ENCODE measurements at regions not wholly inside any gene's neighbourhood (a gene's known extent, or its start where the extent isn't known, plus 50 kb on each side); places are given as distances from the start of the nearest gene placed in this dataset.

DNA sequence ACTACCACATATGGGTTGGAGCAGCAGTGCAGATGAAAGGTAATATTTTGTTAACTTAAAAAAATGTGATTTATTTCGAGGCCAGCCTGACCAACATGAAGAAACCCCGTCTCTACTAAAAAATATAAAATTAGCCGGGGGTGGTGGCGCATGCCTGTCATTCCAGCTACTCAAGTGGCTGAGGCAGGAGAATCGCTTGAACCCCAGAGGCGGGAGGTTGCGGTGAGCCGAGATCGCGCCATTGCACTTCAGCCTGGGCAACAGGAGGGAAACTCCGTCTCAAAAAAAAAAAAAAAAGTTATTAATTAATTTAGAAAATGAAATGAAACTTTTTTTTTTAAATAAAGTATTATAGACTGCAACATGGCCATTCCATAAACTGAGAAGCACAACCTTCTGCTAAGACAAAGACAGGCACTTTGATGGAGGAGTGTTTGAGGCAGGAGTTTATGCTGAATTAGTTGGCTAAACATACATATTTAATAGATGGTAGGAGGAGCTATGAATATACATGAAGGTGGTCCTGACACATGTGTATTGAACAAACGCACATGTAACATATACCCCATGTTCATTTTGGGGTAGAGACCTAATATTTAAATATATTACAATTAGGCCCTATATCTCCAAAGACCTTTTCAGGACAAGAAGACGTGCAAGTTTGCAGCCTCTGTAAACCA is 1485.3 kb upstream of the MIR17HG start:
- DNase-seq: no peak

DNA sequence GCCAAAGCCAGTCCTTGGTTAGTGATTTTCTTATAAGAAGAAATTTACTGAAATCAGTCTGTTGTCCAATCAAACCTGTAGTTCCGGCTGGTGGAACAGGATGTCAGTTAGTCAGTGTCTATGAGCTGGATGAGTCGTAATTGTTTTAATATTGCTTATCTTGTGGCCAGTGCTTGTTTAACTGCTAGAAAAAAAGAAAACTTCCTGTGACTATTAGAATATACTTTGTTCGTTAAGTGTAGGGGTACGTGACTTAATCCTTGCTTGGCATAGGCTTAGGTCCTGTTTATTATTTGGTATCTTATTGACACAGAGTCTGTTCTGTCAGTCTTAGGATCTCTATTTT is 1484.8 kb upstream of the MIR17HG start:
- no peak for DNase-seq

DNA sequence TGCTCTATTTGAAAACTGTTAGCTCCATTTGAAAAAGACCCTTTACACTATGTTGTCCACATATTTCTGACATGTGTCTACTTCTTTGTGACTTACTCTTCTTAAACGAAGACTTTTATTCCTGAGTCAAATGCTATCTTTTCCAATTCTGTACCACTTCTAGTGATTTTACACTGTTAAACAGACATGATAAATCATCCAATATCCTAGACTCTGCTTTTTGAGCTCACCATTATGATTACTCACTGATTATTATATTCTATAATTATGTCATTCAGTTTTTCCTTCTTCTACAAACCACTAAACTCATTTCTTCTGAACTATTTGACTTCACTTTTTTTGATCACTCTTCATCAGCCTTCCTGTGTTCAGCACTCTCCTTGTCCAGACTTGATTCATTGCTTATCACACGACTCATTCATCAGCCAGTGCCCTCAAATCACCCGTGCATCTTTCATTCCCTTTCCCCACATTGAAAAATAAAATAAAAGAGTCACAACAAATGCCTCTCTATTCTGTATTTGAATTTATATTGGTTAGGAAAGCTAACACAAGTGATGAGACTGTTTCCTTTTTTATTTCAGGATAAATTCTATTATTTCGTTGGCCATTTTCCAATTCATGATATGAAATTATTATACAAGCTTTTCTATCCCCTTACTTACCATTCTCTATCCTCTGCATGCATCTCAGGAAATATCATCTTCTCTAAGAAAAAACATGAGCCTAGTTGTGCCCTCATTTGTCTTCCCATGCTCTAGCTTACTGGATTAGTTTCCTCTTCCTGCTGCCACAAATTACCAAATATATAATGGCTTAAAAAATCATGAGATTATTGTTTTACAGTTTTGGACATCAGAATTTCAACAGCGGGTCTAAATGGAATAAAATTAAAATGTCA is 1482.1 kb upstream of the MIR17HG start:
- no peak for DNase-seq

DNA sequence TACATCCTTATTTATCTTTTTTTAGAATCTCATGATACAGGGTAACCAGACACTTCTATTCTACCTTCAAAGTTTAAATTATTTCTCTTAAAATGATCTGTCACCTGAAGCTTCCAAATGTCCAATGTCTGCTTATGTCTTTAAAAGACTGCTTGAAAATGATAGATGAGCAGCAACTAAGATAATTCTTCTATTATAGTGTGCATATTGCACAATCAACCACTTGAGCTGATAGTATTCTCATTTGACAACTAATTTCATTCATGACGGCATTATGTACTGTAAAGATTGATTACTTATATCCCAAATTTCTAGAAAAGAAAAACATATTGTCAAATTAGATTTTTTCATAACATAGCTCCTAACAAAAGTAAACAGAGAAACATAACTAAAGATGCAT is 1478.2 kb upstream of the MIR17HG start:
- DNase-seq: no peak

DNA sequence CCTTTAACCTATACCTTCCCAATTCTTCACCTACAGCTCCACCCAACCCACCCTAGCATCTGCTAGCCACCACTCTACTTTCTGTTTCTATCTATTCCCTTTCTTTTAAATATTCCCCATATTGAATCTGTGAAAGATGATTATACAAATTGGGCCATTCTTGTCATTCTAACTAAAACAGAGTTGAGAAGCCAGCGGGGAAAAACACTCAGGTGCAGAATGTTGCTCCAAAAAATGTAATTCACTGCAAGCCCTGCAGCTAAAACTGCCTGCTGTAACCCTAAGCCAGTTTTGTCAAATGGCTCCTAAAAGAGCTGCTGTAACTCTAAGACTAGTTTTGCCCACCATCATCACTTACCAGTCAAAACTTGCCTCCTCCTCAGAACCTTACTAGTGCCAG is 1468.6 kb upstream of the MIR17HG start:
- no peak for DNase-seq

DNA sequence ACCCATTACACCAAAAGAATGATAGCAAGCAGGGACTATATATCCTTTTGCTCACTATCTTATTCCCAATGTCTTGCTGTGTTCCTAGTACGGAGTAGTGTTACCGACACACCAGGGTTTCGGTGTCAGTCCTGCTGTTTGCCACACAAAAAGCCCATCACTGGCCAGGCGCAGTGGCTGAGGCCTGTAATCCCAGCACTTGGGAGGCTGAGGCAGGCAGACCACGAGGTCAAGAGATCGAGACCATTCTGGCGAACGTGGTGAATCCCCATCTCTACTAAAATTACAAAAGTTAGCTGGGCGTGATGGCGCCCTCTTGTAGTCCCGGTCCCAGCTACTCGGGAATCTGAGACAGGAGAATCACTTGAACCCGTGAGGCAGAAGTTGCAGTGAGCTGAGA is 1467.3 kb upstream of the MIR17HG start:
- no peak for DNase-seq

DNA sequence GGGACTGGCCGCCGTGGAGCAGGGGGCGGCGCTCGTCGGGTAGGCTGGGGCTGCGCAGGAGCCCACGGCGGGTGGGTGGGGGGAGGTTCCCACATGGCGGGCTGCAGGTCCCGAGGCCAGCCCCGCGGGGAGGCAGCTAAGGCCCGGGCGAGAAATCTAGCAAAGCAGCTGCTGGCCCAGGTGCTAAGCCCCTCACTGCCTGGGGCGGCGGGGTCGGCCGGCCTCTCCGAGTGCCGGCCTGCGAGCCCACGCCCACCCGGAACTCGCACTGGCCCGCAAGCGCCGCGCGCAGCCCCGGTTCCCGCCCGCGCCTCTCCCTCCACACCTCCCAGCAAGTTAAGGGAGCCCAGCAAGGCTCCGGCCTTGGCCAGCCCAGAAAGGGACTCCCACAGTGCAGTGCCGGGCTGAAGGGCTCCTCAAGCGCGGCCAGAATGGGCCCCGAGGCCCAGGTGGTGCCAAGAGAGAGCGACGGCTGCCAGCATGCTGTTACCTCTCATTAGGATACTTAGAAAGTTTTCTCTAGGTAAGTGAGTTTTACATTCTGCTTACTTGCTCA is 1463.5 kb upstream of the MIR17HG start:
- no peak for DNase-seq

DNA sequence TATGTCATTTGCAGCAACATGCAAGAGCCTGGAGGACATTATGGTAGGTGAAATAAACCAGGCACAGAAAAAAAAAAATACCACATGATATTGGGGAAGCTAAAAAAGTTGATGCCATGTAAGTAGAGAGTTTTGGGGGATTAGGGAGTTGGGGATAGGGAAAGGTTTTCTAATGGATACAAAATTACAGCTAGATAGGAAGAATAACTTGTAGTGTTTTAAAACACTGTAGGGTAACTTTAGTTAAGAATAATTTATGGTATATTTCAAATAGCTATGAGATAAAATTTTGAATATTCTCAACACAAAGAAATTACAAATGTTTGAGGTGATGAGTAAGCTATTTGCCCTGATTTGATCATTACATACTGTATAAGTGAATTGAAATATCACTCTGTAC is 1456.7 kb upstream of the MIR17HG start:
- DNase-seq: no peak

DNA sequence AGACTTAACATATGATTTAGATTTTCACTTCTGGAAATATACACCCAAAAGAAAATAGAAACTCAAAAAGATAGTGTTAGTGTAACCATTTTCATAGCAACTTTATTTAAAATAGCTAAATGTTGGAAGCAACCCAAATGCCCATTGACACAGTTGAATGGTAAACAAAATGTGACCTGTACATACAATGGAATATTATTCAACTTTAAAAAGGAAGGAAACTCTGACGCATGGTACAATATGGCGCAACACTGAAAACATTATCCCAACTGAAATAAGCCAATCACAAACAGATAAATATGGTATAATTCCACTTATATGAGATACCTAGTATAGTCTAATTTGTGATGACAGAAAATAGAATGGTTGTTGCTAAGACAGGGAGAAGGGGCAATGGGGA is 1456.1 kb upstream of the MIR17HG start:
- no peak for DNase-seq

DNA sequence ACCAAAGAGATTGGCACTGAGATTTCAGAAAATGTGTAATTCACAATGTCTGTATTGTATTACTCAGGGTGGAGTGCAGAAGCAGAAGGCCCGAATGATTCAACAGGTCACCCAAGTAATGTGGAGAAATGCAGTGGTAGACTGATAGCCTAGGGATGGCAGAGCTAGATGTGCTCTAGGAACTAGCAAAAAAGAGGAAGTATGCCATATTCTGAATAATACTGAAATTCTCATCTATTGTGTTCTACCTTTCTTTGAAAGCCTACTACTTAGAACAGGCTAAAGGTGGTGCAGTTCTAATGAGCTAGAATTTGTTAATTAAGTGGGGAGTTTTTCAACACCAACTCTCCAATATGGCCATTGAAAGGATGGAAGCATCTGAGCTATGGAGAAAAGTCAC is 1449.8 kb upstream of the MIR17HG start:
- DNase-seq: no peak

DNA sequence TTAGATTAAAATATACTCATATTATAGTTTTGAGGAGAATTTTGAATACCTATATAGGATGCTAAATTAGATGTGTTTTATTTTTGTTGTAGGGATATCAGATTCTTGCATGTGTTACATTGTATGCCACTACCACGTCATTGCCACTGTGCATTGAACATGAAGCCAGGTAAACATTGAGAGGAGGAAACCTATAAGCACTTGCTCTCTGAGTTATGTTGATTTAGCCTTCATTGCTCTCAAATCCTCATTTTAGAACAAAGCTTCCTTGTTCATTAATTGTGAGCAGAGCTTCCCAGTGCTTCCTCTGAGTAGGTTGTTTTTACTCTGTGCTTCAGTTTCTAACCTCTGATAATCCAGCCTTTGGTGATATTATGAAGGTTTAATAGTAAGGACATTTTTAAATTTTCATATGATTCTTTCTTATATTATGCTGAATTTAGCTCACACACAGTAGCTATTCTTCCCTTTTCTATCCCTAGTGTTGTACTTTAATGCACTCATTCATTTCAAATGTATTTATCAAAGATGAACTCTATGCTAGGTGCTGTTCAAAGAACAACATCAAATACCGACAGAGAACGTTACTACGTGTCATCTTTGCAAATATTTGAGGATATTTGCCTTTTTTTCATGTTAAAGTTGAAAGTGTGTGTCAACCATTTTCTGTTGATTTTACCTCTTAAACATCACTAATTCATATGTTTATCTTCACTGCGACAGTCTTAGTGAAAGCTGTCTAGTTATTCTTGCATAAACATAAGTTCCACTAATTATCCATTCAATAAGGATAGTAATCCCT is 1448.0 kb upstream of the MIR17HG start:
- no peak for DNase-seq

DNA sequence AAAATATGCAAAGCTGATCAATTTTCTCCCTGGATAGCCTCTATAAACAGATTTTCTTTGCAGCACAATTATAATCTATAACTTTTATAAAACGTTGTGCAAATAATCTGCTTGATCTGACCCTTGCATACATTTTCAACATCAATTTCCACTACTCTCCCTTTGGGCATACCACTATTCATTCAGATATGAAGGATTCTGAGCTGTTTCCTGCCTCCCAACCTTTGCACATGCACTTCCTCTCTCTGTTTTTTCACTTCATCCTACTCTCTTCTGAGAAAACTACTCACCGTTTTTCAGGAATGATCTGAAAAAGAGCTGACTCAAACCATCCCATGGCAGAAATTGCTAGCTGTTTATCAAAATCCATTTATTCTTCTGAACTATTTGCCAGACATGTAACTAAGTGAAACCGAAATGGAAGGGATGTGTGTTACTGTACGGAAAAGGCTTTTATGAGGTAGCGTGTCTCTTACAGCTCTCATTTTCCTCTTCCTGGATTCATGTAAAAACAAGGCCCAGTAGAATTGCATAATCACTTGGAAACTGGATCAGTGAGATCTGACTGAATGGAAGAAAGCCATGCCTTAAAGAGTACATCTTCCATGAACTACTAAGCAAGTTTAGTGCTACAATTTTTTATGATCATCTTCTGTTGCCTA is 1447.3 kb upstream of the MIR17HG start:
- no peak for DNase-seq

DNA sequence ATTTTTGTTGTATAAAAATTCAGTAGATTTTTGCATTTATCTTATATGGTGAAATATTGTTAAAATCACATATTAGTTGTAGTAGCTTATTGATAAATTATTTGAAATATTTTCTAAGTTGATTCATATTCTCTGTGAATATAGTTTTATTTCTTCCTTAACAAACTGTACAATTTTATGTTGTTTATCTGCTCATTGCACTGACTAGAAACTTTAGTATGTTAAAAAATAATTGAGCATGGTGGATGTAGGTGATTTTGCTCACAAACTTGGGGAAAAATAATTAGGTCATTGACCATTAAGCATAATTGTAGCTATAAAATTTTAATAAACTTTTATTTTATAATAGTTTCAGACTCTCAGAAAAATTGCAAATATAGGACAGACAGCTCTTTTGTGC is 1445.3 kb upstream of the MIR17HG start:
- no peak for DNase-seq

DNA sequence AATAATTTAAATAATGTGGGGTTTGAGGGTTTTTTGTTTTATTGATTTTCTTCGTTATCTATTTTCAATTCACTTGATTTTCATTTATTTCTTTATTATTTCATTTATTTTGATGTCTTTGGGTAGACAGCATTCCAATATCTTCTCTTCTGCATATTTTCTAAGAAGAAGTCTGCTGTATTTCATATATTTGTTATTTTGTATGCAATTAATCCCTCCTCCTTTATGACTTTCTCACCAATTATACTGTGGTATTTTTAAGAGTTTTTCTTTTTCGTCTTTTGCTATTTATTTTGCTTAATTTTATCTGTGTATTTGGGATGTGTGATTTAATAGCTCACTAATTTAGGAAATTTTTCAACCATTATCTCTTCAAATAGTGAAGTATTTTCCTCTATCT is 1444.4 kb upstream of the MIR17HG start:
- no peak for DNase-seq

DNA sequence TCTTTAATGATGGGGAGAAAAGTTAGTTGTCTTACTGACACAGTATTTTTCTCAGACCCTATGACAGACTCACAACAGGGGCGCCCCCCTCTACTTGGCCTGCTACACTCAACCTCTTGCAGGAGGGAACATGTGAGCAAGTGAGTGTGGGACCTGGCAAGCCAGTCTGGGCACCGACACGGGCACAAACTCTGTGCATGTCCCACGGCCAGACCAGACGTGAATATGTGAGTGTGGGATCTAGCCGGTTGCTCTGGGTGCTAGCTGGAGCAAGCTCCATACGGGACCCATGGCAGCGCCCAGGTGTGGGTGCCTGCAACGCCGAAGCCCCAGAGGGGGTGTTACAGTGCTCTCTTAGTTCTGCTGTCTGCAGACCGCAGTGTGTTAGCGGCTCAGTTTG is 1437.3 kb upstream of the MIR17HG start:
- DNase-seq: no peak

DNA sequence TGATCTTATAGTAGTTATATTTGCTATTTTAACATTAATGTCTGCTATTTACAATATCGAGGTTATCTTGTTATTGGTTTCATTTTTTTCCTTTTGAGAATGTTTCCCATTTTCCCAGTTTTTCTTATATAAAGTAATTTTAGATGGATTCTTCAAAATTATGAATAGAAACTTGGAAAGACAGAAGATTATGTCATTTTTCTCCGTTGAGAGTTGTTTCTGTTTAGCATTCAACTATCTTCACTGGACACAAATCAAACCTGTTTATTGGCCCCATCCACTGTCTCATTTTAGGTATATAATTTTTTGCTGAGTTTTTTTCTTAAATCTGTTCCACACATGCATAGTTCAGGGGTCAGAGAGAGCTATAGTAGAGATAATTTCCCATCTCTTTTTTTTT is 1430.9 kb upstream of the MIR17HG start:
- no peak for DNase-seq

DNA sequence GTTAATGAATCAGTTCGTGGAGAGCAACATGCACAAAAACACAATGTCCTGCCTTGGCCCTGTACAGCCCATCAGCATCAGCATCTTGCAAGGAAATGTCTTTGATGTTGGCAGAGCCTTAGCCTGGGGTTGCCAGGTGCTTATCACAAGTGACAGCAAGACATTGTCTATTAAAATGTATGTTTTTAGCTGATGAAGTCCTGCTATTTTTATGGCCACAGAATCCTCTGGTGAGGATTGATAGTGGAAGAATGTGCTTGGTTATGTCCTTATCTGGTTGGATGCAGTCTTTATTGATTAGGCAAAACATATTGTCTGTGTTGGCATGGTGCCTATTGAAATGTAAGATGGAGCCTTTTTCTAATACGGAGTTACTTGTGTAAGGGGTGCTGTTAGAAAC is 1427.0 kb upstream of the MIR17HG start:
- no peak for DNase-seq

DNA sequence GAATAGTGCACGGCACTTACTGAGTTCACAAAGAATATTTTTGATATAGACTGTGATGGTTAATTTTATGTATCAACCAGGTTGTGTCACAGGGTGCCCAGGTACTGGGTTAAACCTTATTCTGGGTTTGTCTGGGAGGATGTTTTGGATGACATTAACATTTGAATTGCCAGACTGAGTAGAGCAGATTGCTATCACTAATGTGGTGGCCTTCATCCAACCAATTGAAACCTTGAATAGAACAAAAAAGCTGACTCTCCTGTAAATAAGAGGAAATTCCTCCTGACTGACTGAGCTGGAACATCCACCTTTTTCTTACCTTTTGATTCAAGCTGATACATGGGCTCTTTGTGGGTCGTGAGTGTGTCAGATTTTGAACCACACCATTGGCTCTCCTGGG is 1424.4 kb upstream of the MIR17HG start:
- DNase-seq: no peak

DNA sequence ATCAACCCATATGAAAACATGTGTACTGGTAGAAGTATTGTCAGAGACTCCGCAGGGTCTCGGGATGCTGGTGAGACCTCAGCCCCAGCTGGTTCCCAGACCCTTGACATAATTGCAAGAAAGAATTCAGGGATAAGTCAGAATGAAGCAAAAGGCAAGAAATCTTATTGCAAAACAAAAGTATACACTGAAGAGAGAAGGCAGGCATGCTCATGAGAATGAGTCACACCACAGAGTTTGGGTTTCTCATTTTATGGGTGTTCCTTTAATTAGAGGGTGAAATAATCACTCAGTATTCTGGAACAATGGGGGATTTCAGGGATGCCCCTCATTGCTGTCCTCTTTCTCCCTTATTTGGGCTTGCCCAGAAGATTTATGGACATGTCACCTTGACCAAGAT is 1423.8 kb upstream of the MIR17HG start:
- DNase-seq: peak; percentile 52

DNA sequence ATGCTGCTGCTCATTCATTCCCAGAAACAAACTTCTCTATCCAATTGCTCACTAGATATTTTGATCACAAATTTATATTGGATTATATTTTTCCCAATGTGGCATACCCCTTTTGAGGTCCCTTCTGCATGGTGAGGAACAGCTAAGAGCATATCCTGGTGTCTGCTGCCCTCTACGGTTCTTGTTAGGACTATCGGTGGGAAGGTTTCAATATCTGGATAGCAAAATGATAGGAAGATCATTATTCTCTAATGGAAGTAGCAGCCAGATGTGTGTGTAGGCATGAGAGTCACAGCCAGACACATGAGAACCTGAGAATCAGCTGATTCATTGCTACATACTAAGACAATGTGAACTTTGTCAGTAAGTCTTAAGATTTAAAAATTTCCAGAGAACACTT is 1422.4 kb upstream of the MIR17HG start:
- DNase-seq: peak; percentile 56

DNA sequence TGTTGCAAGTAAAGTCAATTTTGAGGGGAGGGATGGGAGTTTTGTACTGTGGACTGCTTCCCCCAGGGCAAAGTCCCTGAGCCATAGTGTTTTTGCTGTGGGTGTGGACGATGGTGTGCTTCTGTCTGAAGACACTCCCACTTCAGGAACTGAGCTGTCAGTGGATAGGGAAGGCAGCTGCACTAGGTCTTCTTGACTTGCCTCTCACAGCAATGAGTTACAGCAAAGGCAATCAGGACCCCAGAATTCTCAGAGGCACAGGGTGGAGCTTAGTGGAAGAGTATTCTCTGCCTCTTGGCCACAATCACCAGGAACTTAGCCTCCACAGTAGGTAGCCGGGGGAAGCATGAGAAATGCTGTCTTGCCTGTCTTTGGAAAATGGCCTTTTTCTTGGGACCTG is 1416.6 kb upstream of the MIR17HG start:
- DNase-seq: no peak

DNA sequence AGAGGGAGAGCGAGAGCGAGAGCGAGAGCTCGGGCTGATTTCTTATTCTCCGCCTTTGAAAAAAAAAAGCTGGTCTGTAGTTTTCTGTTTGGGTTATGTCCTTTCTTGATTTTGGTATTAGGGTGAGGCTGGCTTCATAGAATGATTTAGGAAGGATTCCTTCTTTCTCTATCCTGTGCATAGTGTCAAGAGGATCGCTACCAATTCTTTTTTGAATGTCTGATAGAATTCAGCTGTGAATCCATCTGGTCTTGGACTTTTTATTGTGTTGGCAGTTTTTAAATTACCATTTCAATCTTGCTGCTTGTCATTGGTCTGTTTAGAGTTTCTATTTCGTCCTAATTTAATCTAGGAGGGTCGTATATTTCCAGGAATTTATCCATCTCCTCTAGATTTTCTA is 1414.6 kb upstream of the MIR17HG start:
- no peak for DNase-seq

DNA sequence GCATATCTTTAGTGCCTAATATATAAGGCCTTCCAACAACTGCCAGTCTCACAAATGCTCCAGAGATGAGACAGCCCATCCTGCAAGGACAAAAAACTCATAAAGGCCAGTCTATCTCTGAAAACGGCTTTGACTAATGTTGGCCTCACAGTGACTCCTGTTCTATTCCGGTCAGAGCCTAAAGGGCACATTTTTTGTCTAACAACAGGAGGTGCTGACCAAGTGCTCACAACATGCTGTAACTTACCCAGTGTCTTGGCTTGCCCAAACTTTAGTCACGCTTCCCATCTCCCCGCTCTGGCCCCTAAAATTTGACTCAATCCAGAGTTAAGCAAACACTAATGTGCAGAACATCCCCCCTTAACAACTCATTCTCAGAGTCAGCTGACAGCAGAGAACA is 1411.2 kb upstream of the MIR17HG start:
- DNase-seq: peak; percentile 53

Data from HCEC 1CT (cell line).